GM12873 (cell line): ENCODE measurements at regions not wholly inside any gene's neighbourhood (a gene's known extent, or its start where the extent isn't known, plus 50 kb on each side); places are given as distances from the start of the nearest gene placed in this dataset.

ENCODE experiments used
- TF ChIP-seq, protein P1 (sequence below): IDR thresholded peaks from 2 replicates; pipeline ENCODE4 v1.5.1; 2012; ENCODE audit warnings: low read depth, mild to moderate bottlenecking, moderate library complexity, low read length, control low read depth; ENCODE audit not compliant: insufficient read depth; ENCODE audit errors: missing control alignments

DNA sequence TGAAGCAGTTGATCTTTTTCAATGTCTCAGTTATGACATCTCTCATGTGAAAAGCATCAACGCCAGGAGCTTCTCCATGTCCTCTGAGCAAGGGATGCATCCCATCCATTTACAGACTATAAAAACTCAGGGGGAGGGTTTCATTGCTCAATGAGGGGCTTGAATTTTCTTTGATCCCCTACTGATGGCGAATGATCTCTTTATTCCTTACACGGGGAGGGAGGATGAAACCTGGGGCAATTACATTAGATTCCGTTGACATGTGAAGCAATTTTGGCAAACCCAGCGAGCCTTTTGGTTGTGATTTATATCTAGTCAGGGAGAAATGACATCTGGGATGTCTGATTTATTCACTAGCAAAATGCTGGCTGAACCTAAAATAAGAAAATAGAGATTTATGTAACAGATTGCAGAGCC, 268.9 kb downstream of the HIVEP2 start:
- TF ChIP-seq, protein P1, sequence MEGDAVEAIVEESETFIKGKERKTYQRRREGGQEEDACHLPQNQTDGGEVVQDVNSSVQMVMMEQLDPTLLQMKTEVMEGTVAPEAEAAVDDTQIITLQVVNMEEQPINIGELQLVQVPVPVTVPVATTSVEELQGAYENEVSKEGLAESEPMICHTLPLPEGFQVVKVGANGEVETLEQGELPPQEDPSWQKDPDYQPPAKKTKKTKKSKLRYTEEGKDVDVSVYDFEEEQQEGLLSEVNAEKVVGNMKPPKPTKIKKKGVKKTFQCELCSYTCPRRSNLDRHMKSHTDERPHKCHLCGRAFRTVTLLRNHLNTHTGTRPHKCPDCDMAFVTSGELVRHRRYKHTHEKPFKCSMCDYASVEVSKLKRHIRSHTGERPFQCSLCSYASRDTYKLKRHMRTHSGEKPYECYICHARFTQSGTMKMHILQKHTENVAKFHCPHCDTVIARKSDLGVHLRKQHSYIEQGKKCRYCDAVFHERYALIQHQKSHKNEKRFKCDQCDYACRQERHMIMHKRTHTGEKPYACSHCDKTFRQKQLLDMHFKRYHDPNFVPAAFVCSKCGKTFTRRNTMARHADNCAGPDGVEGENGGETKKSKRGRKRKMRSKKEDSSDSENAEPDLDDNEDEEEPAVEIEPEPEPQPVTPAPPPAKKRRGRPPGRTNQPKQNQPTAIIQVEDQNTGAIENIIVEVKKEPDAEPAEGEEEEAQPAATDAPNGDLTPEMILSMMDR: no peak

DNA sequence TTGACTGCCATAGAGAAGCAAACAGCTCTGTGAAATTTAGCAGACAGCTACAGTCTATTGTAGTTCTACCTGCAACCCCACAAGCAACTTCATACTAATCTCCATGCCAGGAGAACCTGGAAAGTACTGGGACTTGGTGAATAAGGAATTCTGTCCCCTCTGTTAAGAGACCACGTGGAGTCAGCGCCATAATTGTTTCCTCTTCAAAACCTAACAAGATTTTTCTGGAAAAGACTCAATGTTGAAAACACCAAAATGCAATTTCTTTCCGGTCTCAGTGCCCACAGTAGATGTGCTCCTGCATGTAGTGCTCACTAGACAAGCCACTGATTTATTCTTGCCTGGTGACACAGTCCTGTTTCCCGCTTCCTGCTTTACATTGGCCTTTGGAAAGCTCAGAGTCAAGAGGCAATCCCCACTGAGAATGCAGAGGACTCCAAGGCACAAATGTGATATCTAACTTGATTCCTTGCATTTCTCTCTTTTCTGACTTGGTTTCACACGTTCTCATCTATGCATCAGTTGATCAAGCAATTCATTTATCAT, 268.3 kb downstream of the HIVEP2 start:
- TF ChIP-seq, protein P1: no peak

DNA sequence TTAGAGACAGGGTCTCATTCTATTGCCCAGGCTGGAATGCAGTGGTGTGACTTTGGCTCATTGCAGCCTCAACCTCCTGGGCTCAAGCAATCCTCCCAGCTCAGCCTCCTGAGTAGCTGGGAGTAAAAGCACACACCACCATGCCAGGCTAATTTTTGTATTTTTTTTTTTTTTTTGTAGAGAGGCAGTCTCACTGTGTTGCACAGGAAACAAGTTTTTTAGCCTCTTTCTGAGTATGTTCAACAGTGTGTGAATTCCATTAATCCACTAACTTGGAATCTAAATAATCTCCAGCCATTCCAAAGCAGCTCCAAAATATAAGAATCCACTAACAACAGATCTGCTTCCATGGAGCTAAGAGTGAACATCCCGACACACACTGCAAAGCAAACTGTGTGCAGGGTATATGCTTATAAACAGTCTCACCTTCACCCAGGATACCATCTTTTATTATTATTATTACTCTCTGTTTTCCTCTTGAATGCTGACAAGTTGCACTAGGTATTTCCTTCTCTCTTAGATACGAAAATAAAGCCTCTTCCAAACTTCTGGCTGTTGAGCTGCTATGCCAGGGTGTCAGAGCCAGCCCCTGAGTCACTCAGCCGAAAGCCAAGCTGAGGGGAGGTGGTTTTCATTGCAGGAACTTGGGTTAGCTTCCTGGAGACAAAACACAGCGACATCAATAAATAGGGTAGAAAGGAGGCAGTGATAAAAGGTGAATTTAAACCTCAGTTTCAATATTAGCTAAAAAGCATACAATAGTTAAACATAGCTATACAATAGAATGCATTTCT, 264.9 kb downstream of the HIVEP2 start:
- TF ChIP-seq, protein P1: no peak

DNA sequence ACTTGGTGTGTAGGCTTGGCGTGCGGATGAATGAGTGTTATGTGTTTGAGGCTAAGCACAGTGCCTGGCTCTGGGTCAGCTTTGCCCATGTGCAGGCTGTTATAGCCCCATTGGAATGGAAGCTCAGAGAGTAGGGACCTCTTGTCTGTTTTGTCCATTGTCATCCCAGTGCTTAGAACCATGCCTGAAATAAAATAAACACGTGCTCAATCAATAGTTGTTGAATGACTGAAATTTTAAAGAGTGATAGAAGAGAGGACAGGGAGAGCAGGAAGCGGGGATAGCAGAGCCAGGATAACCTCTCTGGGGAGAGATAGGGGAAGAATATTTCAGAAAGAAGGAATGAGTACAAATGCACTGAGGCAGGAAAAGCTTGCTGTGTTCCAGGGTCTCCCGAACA, 263.9 kb downstream of the HIVEP2 start:
- TF ChIP-seq, protein P1: no peak

DNA sequence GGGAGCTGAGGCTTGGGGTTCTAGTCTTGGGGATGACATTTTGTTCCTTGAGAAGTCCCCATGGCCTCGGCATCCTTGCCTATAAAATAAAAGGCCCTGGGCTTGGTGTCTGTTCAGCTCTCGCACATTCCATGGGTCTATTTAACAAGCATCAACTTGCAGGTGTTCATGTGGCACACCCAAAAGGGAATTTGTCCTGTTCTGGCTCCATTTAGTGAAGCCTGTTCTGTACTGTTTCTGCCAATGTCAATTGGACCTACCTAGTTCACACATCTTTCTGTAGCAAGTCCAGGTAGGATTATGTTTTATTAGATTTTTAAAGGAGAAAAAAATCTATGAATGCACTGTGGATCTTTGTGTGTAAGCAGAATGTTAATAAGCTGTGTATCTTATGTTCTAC, 262.0 kb downstream of the HIVEP2 start:
- TF ChIP-seq, protein P1: no peak

DNA sequence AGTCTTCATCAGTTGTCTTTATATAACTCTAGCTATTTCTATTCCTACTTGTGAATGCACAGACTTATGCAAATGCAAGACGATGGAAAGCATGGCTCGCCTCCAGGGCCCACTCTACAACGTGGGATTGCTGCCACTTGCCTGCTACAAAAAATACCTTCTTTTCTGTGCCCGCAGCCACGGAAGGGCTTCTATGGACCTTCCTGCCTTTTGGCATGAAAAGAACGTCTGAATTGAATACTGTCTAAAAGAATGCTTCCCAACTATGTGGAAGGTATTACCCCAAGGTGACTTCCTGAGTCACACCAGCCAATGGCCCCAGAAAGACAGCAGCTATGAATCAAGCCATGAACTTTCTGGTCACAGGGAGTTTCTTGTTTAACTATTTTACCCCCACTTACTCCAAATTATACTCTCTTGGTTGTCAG, 261.2 kb downstream of the HIVEP2 start:
- TF ChIP-seq, protein P1: no peak

DNA sequence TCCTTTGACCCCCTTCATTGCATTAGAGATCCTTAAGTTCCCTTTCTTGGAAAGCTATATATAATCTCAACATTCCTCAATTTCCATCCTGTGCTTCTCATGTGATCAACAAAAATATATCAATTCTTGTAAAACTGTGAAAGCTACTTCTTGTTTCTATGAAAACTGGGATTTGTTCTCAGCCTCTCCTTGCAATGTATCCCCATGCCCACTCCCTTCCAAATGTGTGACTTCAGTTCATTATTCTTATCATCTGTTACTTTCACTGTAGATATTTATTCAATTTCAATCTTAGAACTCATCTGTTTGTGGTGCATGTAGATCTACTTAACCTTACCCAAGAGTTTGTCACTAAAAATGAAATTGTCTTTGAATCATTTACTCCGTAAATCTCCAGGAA, 260.6 kb downstream of the HIVEP2 start:
- TF ChIP-seq, protein P1: no peak
